ENCODE measurements at regions not wholly inside any gene's neighbourhood (a gene's known extent, or its start where the extent isn't known, plus 50 kb on each side); places are given as distances from the start of the nearest gene placed in this dataset.
A peak's percentile ranks its signal among the peaks of the same experiment; 100 is the strongest.

GRCh38 chr5:39980056-39980455 is 555.3 kb upstream of the DAB2 start:
- TF ChIP-seq CTCF (IDR thresholded peaks at IDR 0.05; ENCODE audit: insufficient read depth, low read length): no peak
- no peak for DNase-seq (ENCODE audit: low read depth)

GRCh38 chr5:39977066-39977655 is 552.4 kb upstream of the DAB2 start:
- no peak overlapping the region for H3K4me3 ChIP-seq (ENCODE audit: low read depth, low read length)
- DNase-seq (ENCODE audit: low read depth): peak; percentile 0
- TF ChIP-seq CTCF (IDR thresholded peaks at IDR 0.05; ENCODE audit: insufficient read depth, low read length): no peak

More at GRCh38 chr5:39980056-39980455, 555.3 kb upstream of the DAB2 start:
- H3K4me3 ChIP-seq (ENCODE audit: low read depth, low read length): no peak overlapping the region

- no peak overlapping the region for H3K4me3 ChIP-seq (ENCODE audit: low read depth, low read length)
- DNase-seq (ENCODE audit: low read depth): no peak
- no peak for TF ChIP-seq CTCF (IDR thresholded peaks at IDR 0.05; ENCODE audit: insufficient read depth, low read length)
Measured at GRCh38 chr5:39970117-39970798, 545.5 kb upstream of the DAB2 start.

GRCh38 chr5:39968381-39968780 is 543.6 kb upstream of the DAB2 start:
- no peak overlapping the region for H3K4me3 ChIP-seq (ENCODE audit: low read depth, low read length)
- TF ChIP-seq CTCF (IDR thresholded peaks at IDR 0.05; ENCODE audit: insufficient read depth, low read length): no peak
- no peak for DNase-seq (ENCODE audit: low read depth)

GRCh38 chr5:39955156-39955555 is 530.4 kb upstream of the DAB2 start:
- TF ChIP-seq CTCF (IDR thresholded peaks at IDR 0.05; ENCODE audit: insufficient read depth, low read length): no peak
- H3K4me3 ChIP-seq (ENCODE audit: low read depth, low read length): no peak overlapping the region
- DNase-seq (ENCODE audit: low read depth): no peak

- no peak for DNase-seq (ENCODE audit: low read depth)
- no peak overlapping the region for H3K4me3 ChIP-seq (ENCODE audit: low read depth, low read length)
- no peak for TF ChIP-seq CTCF (IDR thresholded peaks at IDR 0.05; ENCODE audit: insufficient read depth, low read length)
Measured at GRCh38 chr5:39951070-39951469, 526.3 kb upstream of the DAB2 start.

Measured in fibroblast of the aortic adventitia (primary cell).